Stimulated activated CD4-positive, alpha-beta T cell treated with anti-CD3 and anti-CD28 coated beads, Interleukin-2, amount 100 ng/mL, for 24 hours (primary cell): ENCODE measurements at regions not wholly inside any gene's neighbourhood (a gene's known extent, or its start where the extent isn't known, plus 50 kb on each side); places are given as distances from the start of the nearest gene placed in this dataset.
A peak's percentile ranks its signal among the peaks of the same experiment; 100 is the strongest.

Source experiments
- DNase-seq, 2 donors: peaks; one replicate each; pipeline ENCODE4 v3.0.0-alpha.2; 2020

- DNase-seq: no peak
Observed at GRCh38 chr16:79295746-79296145, 304.8 kb downstream of the MAF start.

GRCh38 chr16:79295162-79295561 is 305.4 kb downstream of the MAF start:
- DNase-seq: no peak

- no peak for DNase-seq
Observed at GRCh38 chr16:79294568-79294967, 306.0 kb downstream of the MAF start.

GRCh38 chr16:79293836-79294460 is 306.6 kb downstream of the MAF start:
- DNase-seq: no peak

GRCh38 chr16:79288066-79288465 is 312.5 kb downstream of the MAF start:
- DNase-seq: no peak

GRCh38 chr16:79287424-79287917 is 313.1 kb downstream of the MAF start:
- DNase-seq: no peak

- peak; percentile 38 to 49 for DNase-seq
Observed at GRCh38 chr16:79286646-79287423, 313.7 kb downstream of the MAF start.

GRCh38 chr16:79284766-79285165 is 315.8 kb downstream of the MAF start:
- no peak for DNase-seq

- DNase-seq: peak in 1 of 2 donors; percentile 29
Observed at GRCh38 chr16:79283578-79283977, 317.0 kb downstream of the MAF start.

- no peak for DNase-seq
Observed at GRCh38 chr16:79282806-79283205, 317.7 kb downstream of the MAF start.

- peak; percentile 69 to 70 for DNase-seq
Observed at GRCh38 chr16:79278506-79278905, 322.0 kb downstream of the MAF start.

- no peak for DNase-seq
Observed at GRCh38 chr16:79276501-79276900, 324.0 kb downstream of the MAF start.

- no peak for DNase-seq
Observed at GRCh38 chr16:79274264-79274663, 326.3 kb downstream of the MAF start.

- peak; percentile 70 to 74 for DNase-seq
Observed at GRCh38 chr16:79272141-79272577, 328.4 kb downstream of the MAF start.

- no peak for DNase-seq
Observed at GRCh38 chr16:79271583-79271982, 329.0 kb downstream of the MAF start.

GRCh38 chr16:79270011-79270410 is 330.5 kb downstream of the MAF start:
- DNase-seq: no peak

GRCh38 chr16:79269211-79269863 is 331.2 kb downstream of the MAF start:
- DNase-seq: peak; percentile 73 to 75

- peak; percentile 53 to 73 for DNase-seq
Observed at GRCh38 chr16:79267781-79268180, 332.8 kb downstream of the MAF start.

GRCh38 chr16:79267146-79267545 is 333.4 kb downstream of the MAF start:
- DNase-seq: no peak

- peak in 1 of 2 donors; percentile 17 for DNase-seq
Observed at GRCh38 chr16:79265701-79266100, 334.8 kb downstream of the MAF start.

- DNase-seq: no peak
Observed at GRCh38 chr16:79265196-79265595, 335.3 kb downstream of the MAF start.

- peak in 1 of 2 donors; percentile 14 for DNase-seq
Observed at GRCh38 chr16:79264237-79265109, 336.1 kb downstream of the MAF start.

- DNase-seq: peak in 1 of 2 donors; percentile 3
Observed at GRCh38 chr16:79263425-79263824, 337.1 kb downstream of the MAF start.
